ENCODE measurements at regions not wholly inside any gene's neighbourhood (a gene's known extent, or its start where the extent isn't known, plus 50 kb on each side); places are given as distances from the start of the nearest gene placed in this dataset.

DNA sequence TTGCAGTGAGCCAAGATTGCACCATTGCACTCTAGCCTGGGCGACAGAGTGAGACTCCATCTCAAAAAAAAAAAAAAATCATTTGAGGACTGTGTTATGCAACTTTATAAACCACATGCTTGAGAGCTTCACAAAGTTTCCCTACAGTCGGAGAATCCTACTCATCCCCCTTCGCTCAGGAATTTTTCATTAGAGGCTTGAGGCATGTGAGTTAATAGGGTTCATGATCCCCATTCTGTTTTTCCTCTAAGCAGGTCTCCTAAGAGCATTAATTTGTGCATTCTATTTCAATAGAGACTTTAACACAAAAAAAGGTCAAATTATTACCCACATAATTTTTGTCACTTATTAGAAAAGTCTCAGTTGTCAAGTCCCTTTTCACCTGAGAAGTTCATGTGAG, 103.7 kb upstream of the SOX4 start:
- TF ChIP-seq, protein P1, sequence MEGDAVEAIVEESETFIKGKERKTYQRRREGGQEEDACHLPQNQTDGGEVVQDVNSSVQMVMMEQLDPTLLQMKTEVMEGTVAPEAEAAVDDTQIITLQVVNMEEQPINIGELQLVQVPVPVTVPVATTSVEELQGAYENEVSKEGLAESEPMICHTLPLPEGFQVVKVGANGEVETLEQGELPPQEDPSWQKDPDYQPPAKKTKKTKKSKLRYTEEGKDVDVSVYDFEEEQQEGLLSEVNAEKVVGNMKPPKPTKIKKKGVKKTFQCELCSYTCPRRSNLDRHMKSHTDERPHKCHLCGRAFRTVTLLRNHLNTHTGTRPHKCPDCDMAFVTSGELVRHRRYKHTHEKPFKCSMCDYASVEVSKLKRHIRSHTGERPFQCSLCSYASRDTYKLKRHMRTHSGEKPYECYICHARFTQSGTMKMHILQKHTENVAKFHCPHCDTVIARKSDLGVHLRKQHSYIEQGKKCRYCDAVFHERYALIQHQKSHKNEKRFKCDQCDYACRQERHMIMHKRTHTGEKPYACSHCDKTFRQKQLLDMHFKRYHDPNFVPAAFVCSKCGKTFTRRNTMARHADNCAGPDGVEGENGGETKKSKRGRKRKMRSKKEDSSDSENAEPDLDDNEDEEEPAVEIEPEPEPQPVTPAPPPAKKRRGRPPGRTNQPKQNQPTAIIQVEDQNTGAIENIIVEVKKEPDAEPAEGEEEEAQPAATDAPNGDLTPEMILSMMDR (conservative IDR thresholded peaks at IDR 0.05 in 1 of 2, IDR thresholded peaks at IDR 0.05 in 1 of 2; ENCODE audit: extremely low read depth in 1 of 2, insufficient read depth in 1 of 2, low read depth in 1 of 2, low read length in 2 of 2): no peak
- no peak for TF ChIP-seq EZH2 (IDR thresholded peaks at IDR 0.05; ENCODE audit: borderline replicate concordance, low read length)
